ENCODE measurements at regions not wholly inside any gene's neighbourhood (a gene's known extent, or its start where the extent isn't known, plus 50 kb on each side); places are given as distances from the start of the nearest gene placed in this dataset.

- no peak for TF ChIP-seq MAX (IDR thresholded peaks at IDR 0.05; ENCODE audit: insufficient read depth, insufficient read length)
- no peak for FAIRE-seq
Observed at GRCh38 chr20:33910529-33911327, 83.0 kb upstream of the RALY start.

GRCh38 chr20:33914919-33915318 lies 78.8 kb upstream of the RALY start:
- DNase-seq (ENCODE audit: low read depth, low spot score) = peak; percentile 96
- H3K9ac ChIP-seq (replicated peaks; ENCODE audit: extremely low read depth, insufficient read depth, low read length) = no peak overlapping the region
- no peaks in the 10 kb centered on the region for H3K9me3 ChIP-seq (replicated peaks; ENCODE audit: control insufficient read depth, insufficient read depth, low read length)
- no peak overlapping the region for H2AFZ ChIP-seq (ENCODE audit: low read depth, low read length)
- peak; percentile 90 for FAIRE-seq
- H3K27ac ChIP-seq (ENCODE audit: insufficient read depth, low read depth, low read length) = peak overlapping the region; percentile 16
- intact Hi-C loops (cut with micrococcal nuclease) (loop anchor here (1.0 kb wide), 3 partner anchors 52 to 123 kb away; partner anchors contain the start of gene RALY), dilution Hi-C loops (cut with MboI; ENCODE audit: extremely low pct_ligation_motif_present, low sequenced_read_pairs) (no loop called here)
- no peak overlapping the region for H3K4me3 ChIP-seq (replicated peaks in 1 of 3; ENCODE audit: insufficient read depth in 1 of 3, low read depth in 1 of 3, low read length in 3 of 3)
- no peaks in the 10 kb centered on the region for H3K9me1 ChIP-seq (replicated peaks; ENCODE audit: control insufficient read depth, extremely low read depth, insufficient read depth, low read length)
- no TSS peak for BruUV-seq (replicated peaks)
- H3K4me1 ChIP-seq (ENCODE audit: control insufficient read depth, extremely low read depth, insufficient read depth, low read length) = peaks cover 22% of the 10 kb centered on the region
- H3K36me3 ChIP-seq (ENCODE audit: control insufficient read depth in 2 of 2, extremely low read depth in 1 of 2, insufficient read depth in 2 of 2, low read length in 2 of 2) = no peaks in the 10 kb centered on the region
- CTCF ChIA-PET = interaction anchor here (0.5 to 2.6 kb wide), 26 partner anchors 9 to 195 kb away, joined by 3 to 12 read pairs (median 5); partner anchors contain the start of genes PXMP4, RALY and ZNF341
- POLR2A ChIA-PET = interaction anchor here (0.6 to 2.0 kb wide), 4 partner anchors 78 to 199 kb away, joined by 4 to 9 read pairs (median 6); partner anchors contain the start of genes CHMP4B and RALY
- H4K20me1 ChIP-seq (replicated peaks; ENCODE audit: control insufficient read depth, extremely low read depth, insufficient read depth, low read length) = no peaks in the 10 kb centered on the region
- H3K27me3 ChIP-seq (ENCODE audit: control insufficient read depth in 2 of 2, insufficient read depth in 2 of 2, low read length in 2 of 2) = no peaks in the 10 kb centered on the region
- H3K4me2 ChIP-seq (ENCODE audit: insufficient read depth, low read length) = peak overlapping the region; percentile 3
- no peaks in the 10 kb centered on the region for H3K79me2 ChIP-seq (ENCODE audit: control insufficient read depth, insufficient read depth, low read length)
- TF ChIP-seq POLR2AphosphoS5 (IDR thresholded peaks at IDR 0.05; ENCODE audit: insufficient read depth, low read depth, low read length) (peak; percentile 81), CTCF (IDR thresholded peaks at IDR 0.05; ENCODE audit: extremely low read depth in 1 of 2, insufficient read depth in 1 of 2, low read depth in 1 of 2, low read length in 2 of 2) (no peak), EZH2 (IDR thresholded peaks at IDR 0.05; ENCODE audit: borderline replicate concordance, low read depth, low read length, severe bottlenecking) (no peak), JUN (IDR thresholded peaks at IDR 0.05; ENCODE audit: borderline replicate concordance, insufficient read depth, insufficient read length, low read depth) (peak; percentile 79), FOS (IDR thresholded peaks at IDR 0.05; ENCODE audit: borderline replicate concordance, insufficient read depth, low read length) (peak; percentile 88), GATA2 (IDR thresholded peaks at IDR 0.05; ENCODE audit: insufficient read depth, insufficient read length, low read depth, low read length) (no peak)

More at GRCh38 chr20:33910529-33911327, 83.0 kb upstream of the RALY start:
- Histone ChIP-seq H3K27ac (ENCODE audit: insufficient read depth, low read depth, low read length) (no peak overlapping the region), H4K20me1 (replicated peaks; ENCODE audit: control insufficient read depth, extremely low read depth, insufficient read depth, low read length) (no peaks in the 10 kb centered on the region), H3K9me1 (replicated peaks; ENCODE audit: control insufficient read depth, extremely low read depth, insufficient read depth, low read length) (no peaks in the 10 kb centered on the region), H3K79me2 (ENCODE audit: control insufficient read depth, insufficient read depth, low read length) (no peaks in the 10 kb centered on the region), H3K36me3 (ENCODE audit: control insufficient read depth in 2 of 2, extremely low read depth in 1 of 2, insufficient read depth in 2 of 2, low read length in 2 of 2) (no peaks in the 10 kb centered on the region), H3K27me3 (ENCODE audit: control insufficient read depth in 2 of 2, insufficient read depth in 2 of 2, low read length in 2 of 2) (no peaks in the 10 kb centered on the region), H3K9me3 (replicated peaks; ENCODE audit: control insufficient read depth, insufficient read depth, low read length) (no peaks in the 10 kb centered on the region), H2AFZ (ENCODE audit: low read depth, low read length) (no peak overlapping the region), H3K4me2 (ENCODE audit: insufficient read depth, low read length) (no peak overlapping the region), H3K9ac (replicated peaks; ENCODE audit: extremely low read depth, insufficient read depth, low read length) (no peak overlapping the region), H3K4me3 (replicated peaks in 1 of 3; ENCODE audit: insufficient read depth in 1 of 3, low read depth in 1 of 3, low read length in 3 of 3) (no peak overlapping the region), H3K4me1 (ENCODE audit: control insufficient read depth, extremely low read depth, insufficient read depth, low read length) (peaks cover 30% of the 10 kb centered on the region)
- POLR2A ChIA-PET = interaction anchor here (0.7 to 1.5 kb wide), 2 partner anchors 10 to 51 kb away, joined by 3 to 9 read pairs; no protein-coding TSS in a partner anchor
- no TSS peak for BruUV-seq (replicated peaks)
- no peak for DNase-seq (ENCODE audit: low read depth, low spot score)
- CTCF ChIA-PET = interaction anchor here (0.7 to 2.4 kb wide), 3 partner anchors 38 to 124 kb away, joined by 3 to 6 read pairs (median 3); no protein-coding TSS in a partner anchor
- dilution Hi-C loops (cut with MboI; ENCODE audit: extremely low pct_ligation_motif_present, low sequenced_read_pairs) (no loop called here), intact Hi-C loops (cut with micrococcal nuclease) (no loop called here)
